Neuronal stem cell (in vitro differentiated cells): ENCODE measurements at regions not wholly inside any gene's neighbourhood (a gene's known extent, or its start where the extent isn't known, plus 50 kb on each side); places are given as distances from the start of the nearest gene placed in this dataset.

Source experiments
- DNase-seq: peaks from one replicate; pipeline ENCODE4 v3.0.0-alpha.2; 2013; ENCODE audit warnings: low spot score
- H2AFZ ChIP-seq: one replicate; pipeline ENCODE4 v1.6.1; 2013; ENCODE audit warnings: mild to moderate bottlenecking, low read length, inconsistent platforms
- H2AK5ac ChIP-seq: 2 replicates; pipeline ENCODE4 v1.6.1; 2013; ENCODE audit warnings: low read depth, mild to moderate bottlenecking, inconsistent platforms, low read length, moderate library complexity, mixed read lengths
- H2BK120ac ChIP-seq: 2 replicates; pipeline ENCODE4 v1.6.1; 2013; ENCODE audit warnings: low read depth, mild to moderate bottlenecking, inconsistent platforms, low read length, moderate library complexity, mixed read lengths
- H2BK12ac ChIP-seq: one replicate; pipeline ENCODE4 v1.6.1; 2013; ENCODE audit warnings: low read length, inconsistent platforms
- H2BK15ac ChIP-seq: 2 replicates; pipeline ENCODE4 v1.6.1; 2013; ENCODE audit warnings: mild to moderate bottlenecking, low read length, inconsistent platforms, mixed read lengths
- H2BK5ac ChIP-seq: one replicate; pipeline ENCODE4 v1.6.1; 2013; ENCODE audit warnings: inconsistent platforms, mild to moderate bottlenecking, low read length, moderate library complexity
- H3K14ac ChIP-seq: one replicate; pipeline ENCODE4 v1.6.1; 2013; ENCODE audit warnings: low read length, inconsistent platforms
- H3K18ac ChIP-seq: 2 replicates; pipeline ENCODE4 v1.6.1; 2013; ENCODE audit warnings: low read length, inconsistent platforms
- H3K23ac ChIP-seq: 2 replicates; pipeline ENCODE4 v1.6.1; 2013; ENCODE audit warnings: low read depth, mild to moderate bottlenecking, mixed read lengths, low read length, inconsistent platforms; ENCODE audit not compliant: poor library complexity
- H3K27ac ChIP-seq: replicated peaks from 3 replicates; pipeline ENCODE4 v1.5.1; 2013; ENCODE audit warnings: low read length, inconsistent platforms
- H3K27me3 ChIP-seq, 3 experiments: 2 replicates each; pipeline ENCODE4 v1.6.1; 2013; ENCODE audit warnings: low read length in 3 of 3, mild to moderate bottlenecking in 2 of 3, inconsistent platforms in 1 of 3, low read depth in 1 of 3, mixed read lengths in 1 of 3, moderate library complexity in 1 of 3; ENCODE audit not compliant: control insufficient read depth in 3 of 3, insufficient read depth in 3 of 3
- H3K36me3 ChIP-seq, 2 donors: replicated peaks in 1 of 2; 2 replicates each; pipeline ENCODE4 v1.6.1; 2013; ENCODE audit warnings: low read length in 2 of 2; ENCODE audit not compliant: control insufficient read depth in 2 of 2, insufficient read depth in 2 of 2
- H3K4ac ChIP-seq: 2 replicates; pipeline ENCODE4 v1.6.1; 2013; ENCODE audit warnings: inconsistent platforms, mild to moderate bottlenecking, low read length, moderate library complexity
- H3K4me1 ChIP-seq, 2 donors: 1 replicate in 1 of 2; 2 replicates in 1 of 2; pipeline ENCODE4 v1.6.1; 2013; ENCODE audit warnings: low read length in 2 of 2, low read depth in 1 of 2; ENCODE audit not compliant: control insufficient read depth in 2 of 2, insufficient read depth in 1 of 2
- H3K4me2 ChIP-seq: one replicate; pipeline ENCODE4 v1.6.1; 2013; ENCODE audit warnings: mild to moderate bottlenecking, low read length, inconsistent platforms; ENCODE audit not compliant: insufficient read depth, poor library complexity, severe bottlenecking
- H3K4me3 ChIP-seq, 2 donors: 2 replicates each; pipeline ENCODE4 v1.5.1; 2013; ENCODE audit warnings: low read length in 2 of 2, mild to moderate bottlenecking in 2 of 2, inconsistent platforms in 1 of 2, moderate library complexity in 1 of 2
- H3K79me1 ChIP-seq: one replicate; pipeline ENCODE4 v1.6.1; 2013; ENCODE audit warnings: low read depth, mild to moderate bottlenecking, inconsistent platforms, low read length, moderate library complexity
- H3K9ac ChIP-seq: one replicate; pipeline ENCODE4 v1.6.1; 2013; ENCODE audit warnings: mild to moderate bottlenecking, low read depth, low read length, inconsistent platforms; ENCODE audit not compliant: poor library complexity
- H3K9me3 ChIP-seq, 2 donors: replicated peaks in 1 of 2; 2 replicates each; pipeline versions ENCODE3 to v1.6.1; 2013; ENCODE audit warnings: low read length in 2 of 2, mild to moderate bottlenecking in 2 of 2, inconsistent platforms in 1 of 2, low read depth in 1 of 2, mixed read lengths in 1 of 2, moderate library complexity in 1 of 2; ENCODE audit not compliant: control insufficient read depth in 2 of 2, insufficient read depth in 1 of 2
- H4K8ac ChIP-seq: one replicate; pipeline ENCODE4 v1.6.1; 2013; ENCODE audit warnings: low read depth, mild to moderate bottlenecking, inconsistent platforms, low read length, moderate library complexity
- H4K91ac ChIP-seq: one replicate; pipeline ENCODE4 v1.6.1; 2013; ENCODE audit warnings: low read length, low read depth, mild to moderate bottlenecking, inconsistent platforms; ENCODE audit not compliant: poor library complexity
- WGBS, 2 donors: extraction: QIAGEN DNeasy Blood & Tissue Kit; methylation state at CpG; one replicate each; pipeline ENCODE4 v1.1.7; 2013; ENCODE audit warnings: missing lambda C conversion rate in 2 of 2, mixed read lengths in 1 of 2; ENCODE audit not compliant: insufficient read length in 2 of 2, insufficient replicate concordance in 1 of 2; ENCODE audit errors: extremely low coverage in 2 of 2; 5-methylcytosine and 5-hydroxymethylcytosine counted together

- no peak overlapping the region for H2BK5ac ChIP-seq
- H2AFZ ChIP-seq, result no peak overlapping the region
- no peak overlapping the region for H4K8ac ChIP-seq
- no peak for DNase-seq
- no peak overlapping the region for H2BK12ac ChIP-seq
- H4K91ac ChIP-seq, result no peak overlapping the region
- H3K14ac ChIP-seq, result no peak overlapping the region
- no peak overlapping the region for H2AK5ac ChIP-seq
- H3K27ac ChIP-seq, result no peak overlapping the region
- H3K36me3 ChIP-seq, result no peaks in the 10 kb centered on the region
- H3K9me3 ChIP-seq, result no peaks in the 10 kb centered on the region
- H3K4me3 ChIP-seq, result no peak overlapping the region
- H3K27me3 ChIP-seq, result no peaks in the 10 kb centered on the region
- no CpG with 5 or more reads among the region's 6 CpGs for WGBS, 2 donors
- H3K23ac ChIP-seq, result no peak overlapping the region
- H3K4ac ChIP-seq, result no peak overlapping the region
- no peak overlapping the region for H2BK120ac ChIP-seq
- no peak overlapping the region for H3K18ac ChIP-seq
- H2BK15ac ChIP-seq, result no peak overlapping the region
- no peak overlapping the region for H3K9ac ChIP-seq
- H3K4me2 ChIP-seq, result no peak overlapping the region
- no peaks in the 10 kb centered on the region for H3K79me1 ChIP-seq
- no peaks in the 10 kb centered on the region for H3K4me1 ChIP-seq
Observed at GRCh38 chr2:17228461-17228860, 289.8 kb downstream of the RAD51AP2 start.

- H3K4me2 ChIP-seq, result no peak overlapping the region
- H4K8ac ChIP-seq, result no peak overlapping the region
- no peak overlapping the region for H2BK12ac ChIP-seq
- no CpG with 5 or more reads among the region's 5 CpGs for WGBS, 2 donors
- no peaks in the 10 kb centered on the region for H3K79me1 ChIP-seq
- H2BK120ac ChIP-seq, result no peak overlapping the region
- no peak overlapping the region for H2BK5ac ChIP-seq
- no peaks in the 10 kb centered on the region for H3K36me3 ChIP-seq
- H3K14ac ChIP-seq, result no peak overlapping the region
- H3K27me3 ChIP-seq, result no peaks in the 10 kb centered on the region
- H4K91ac ChIP-seq, result no peak overlapping the region
- DNase-seq, result no peak
- H3K27ac ChIP-seq, result no peak overlapping the region
- no peak overlapping the region for H2BK15ac ChIP-seq
- no peak overlapping the region for H3K23ac ChIP-seq
- H3K9ac ChIP-seq, result no peak overlapping the region
- no peak overlapping the region for H3K18ac ChIP-seq
- H3K4me3 ChIP-seq, result no peak overlapping the region
- no peak overlapping the region for H3K4ac ChIP-seq
- no peaks in the 10 kb centered on the region for H3K4me1 ChIP-seq
- H3K9me3 ChIP-seq, result no peaks in the 10 kb centered on the region
- no peak overlapping the region for H2AK5ac ChIP-seq
- no peak overlapping the region for H2AFZ ChIP-seq
Observed at GRCh38 chr2:17227856-17228255, 290.4 kb downstream of the RAD51AP2 start.

GRCh38 chr2:17226941-17227490 is 291.2 kb downstream of the RAD51AP2 start:
- H3K14ac ChIP-seq, result no peak overlapping the region
- no peak for DNase-seq
- H4K8ac ChIP-seq, result no peak overlapping the region
- H3K9ac ChIP-seq, result no peak overlapping the region
- H2BK120ac ChIP-seq, result no peak overlapping the region
- H3K27me3 ChIP-seq, result no peaks in the 10 kb centered on the region
- H2BK12ac ChIP-seq, result no peak overlapping the region
- H3K4me2 ChIP-seq, result no peak overlapping the region
- no peaks in the 10 kb centered on the region for H3K79me1 ChIP-seq
- no peak overlapping the region for H3K23ac ChIP-seq
- H2AFZ ChIP-seq, result no peak overlapping the region
- H4K91ac ChIP-seq, result no peak overlapping the region
- H2BK15ac ChIP-seq, result no peak overlapping the region
- H3K36me3 ChIP-seq, result no peaks in the 10 kb centered on the region
- no peak overlapping the region for H3K18ac ChIP-seq
- no peak overlapping the region for H3K27ac ChIP-seq
- H3K9me3 ChIP-seq, result peaks cover 0 to 2% of the 10 kb centered on the region in 2 donors
- H3K4ac ChIP-seq, result no peak overlapping the region
- H2BK5ac ChIP-seq, result no peak overlapping the region
- H3K4me1 ChIP-seq, result no peaks in the 10 kb centered on the region
- H2AK5ac ChIP-seq, result no peak overlapping the region
- no peak overlapping the region for H3K4me3 ChIP-seq

DNA sequence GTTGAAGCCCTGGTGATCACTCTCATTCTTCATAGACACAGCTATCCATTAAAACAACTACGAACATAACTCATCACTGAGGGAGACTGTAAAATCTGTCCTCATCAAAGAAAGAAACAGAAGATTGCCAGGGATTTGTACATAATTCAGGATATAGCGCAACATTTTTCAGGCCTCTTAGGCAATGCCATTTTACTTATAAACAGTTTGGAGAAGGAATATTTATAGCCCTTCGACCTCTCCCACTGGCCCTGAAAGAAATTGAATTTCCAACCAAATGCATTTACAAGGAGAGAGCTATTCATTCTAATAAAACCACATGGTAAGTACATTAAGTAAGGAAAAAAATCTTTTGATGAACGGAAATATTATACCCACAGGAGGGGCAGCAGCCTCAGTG is 295.0 kb downstream of the RAD51AP2 start:
- no peak for DNase-seq
- H3K27me3 ChIP-seq, result no peaks in the 10 kb centered on the region
- H3K9me3 ChIP-seq, result peaks cover 0 to 2% of the 10 kb centered on the region in 2 donors
- H2BK15ac ChIP-seq, result no peak overlapping the region
- H3K4ac ChIP-seq, result no peak overlapping the region
- H4K91ac ChIP-seq, result no peak overlapping the region
- no peak overlapping the region for H3K4me2 ChIP-seq
- no peak overlapping the region for H2BK5ac ChIP-seq
- H3K18ac ChIP-seq, result no peak overlapping the region
- no peak overlapping the region for H2AFZ ChIP-seq
- H2AK5ac ChIP-seq, result no peak overlapping the region
- no peaks in the 10 kb centered on the region for H3K79me1 ChIP-seq
- H2BK120ac ChIP-seq, result no peak overlapping the region
- H2BK12ac ChIP-seq, result no peak overlapping the region
- no peak overlapping the region for H3K4me3 ChIP-seq
- no peaks in the 10 kb centered on the region for H3K36me3 ChIP-seq
- no peak overlapping the region for H3K9ac ChIP-seq
- no peak overlapping the region for H4K8ac ChIP-seq
- H3K14ac ChIP-seq, result no peak overlapping the region
- H3K23ac ChIP-seq, result no peak overlapping the region
- H3K4me1 ChIP-seq, result no peaks in the 10 kb centered on the region
- no peak overlapping the region for H3K27ac ChIP-seq
- WGBS, 2 donors, result no CpG with 5 or more reads among the region's 4 CpGs
